ENCODE measurements at regions not wholly inside any gene's neighbourhood (a gene's known extent, or its start where the extent isn't known, plus 50 kb on each side); places are given as distances from the start of the nearest gene placed in this dataset.

DNA sequence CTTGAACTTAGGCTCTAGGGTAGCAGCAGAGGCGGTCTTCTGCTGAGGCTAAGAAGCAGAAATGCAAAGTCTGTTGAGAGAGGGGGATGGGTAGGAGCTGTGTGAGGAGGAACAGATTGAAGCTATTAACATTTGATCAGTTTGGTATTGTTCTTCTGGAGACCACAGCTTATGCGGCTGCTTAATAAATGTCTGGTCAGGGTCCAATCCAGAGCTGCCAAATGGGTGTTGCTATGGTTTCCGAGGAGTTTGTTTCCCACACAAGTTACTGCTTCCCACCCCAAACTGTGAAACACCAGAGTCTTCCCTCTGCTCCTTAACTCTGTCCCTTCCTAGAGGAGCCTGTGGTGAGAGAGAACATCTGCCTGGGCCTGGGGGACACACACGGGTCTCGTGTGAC, 142.2 kb upstream of the KLF4 start:
- intact Hi-C loops (cut with micrococcal nuclease) (loop anchor here (10.0 kb wide), 1 partner anchor 643 kb away; no protein-coding TSS in a partner anchor), dilution Hi-C loops (cut with MboI; ENCODE audit: extremely low pct_ligation_motif_present, low sequenced_read_pairs) (no loop called here)
- no peak overlapping the region for H3K4me2 ChIP-seq (ENCODE audit: insufficient read depth, low read length)
- CTCF ChIA-PET, result no interaction called here
- no peaks in the 10 kb centered on the region for H3K79me2 ChIP-seq (ENCODE audit: control insufficient read depth, insufficient read depth, low read length)
- FAIRE-seq (no peak), DNase-seq (ENCODE audit: low read depth, low spot score) (no peak)
- H3K27ac ChIP-seq (ENCODE audit: insufficient read depth, low read depth, low read length), result no peak overlapping the region
- no peaks in the 10 kb centered on the region for H3K4me1 ChIP-seq (ENCODE audit: control insufficient read depth, extremely low read depth, insufficient read depth, low read length)
- H3K4me3 ChIP-seq (replicated peaks in 1 of 3; ENCODE audit: insufficient read depth in 1 of 3, low read depth in 1 of 3, low read length in 3 of 3), result no peak overlapping the region
- H3K27me3 ChIP-seq (ENCODE audit: control insufficient read depth in 2 of 2, insufficient read depth in 2 of 2, low read length in 2 of 2), result peaks cover 0 to 1% of the 10 kb centered on the region in 2 experiments
- H4K20me1 ChIP-seq (replicated peaks; ENCODE audit: control insufficient read depth, extremely low read depth, insufficient read depth, low read length), result no peaks in the 10 kb centered on the region
- POLR2A ChIA-PET, result no interaction called here
- TF ChIP-seq, protein P1, sequence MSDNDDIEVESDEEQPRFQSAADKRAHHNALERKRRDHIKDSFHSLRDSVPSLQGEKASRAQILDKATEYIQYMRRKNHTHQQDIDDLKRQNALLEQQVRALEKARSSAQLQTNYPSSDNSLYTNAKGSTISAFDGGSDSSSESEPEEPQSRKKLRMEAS (IDR thresholded peaks at IDR 0.05; ENCODE audit: insufficient read depth, insufficient read length), result no peak
- TF ChIP-seq FOS (IDR thresholded peaks at IDR 0.05; ENCODE audit: borderline replicate concordance, insufficient read depth, low read length), result no peak
- no peak for TF ChIP-seq POLR2AphosphoS5 (IDR thresholded peaks at IDR 0.05; ENCODE audit: insufficient read depth, low read depth, low read length)
- TF ChIP-seq MYC (IDR thresholded peaks at IDR 0.05; ENCODE audit: low read depth, low read length), result no peak
- TF ChIP-seq, protein P2, sequence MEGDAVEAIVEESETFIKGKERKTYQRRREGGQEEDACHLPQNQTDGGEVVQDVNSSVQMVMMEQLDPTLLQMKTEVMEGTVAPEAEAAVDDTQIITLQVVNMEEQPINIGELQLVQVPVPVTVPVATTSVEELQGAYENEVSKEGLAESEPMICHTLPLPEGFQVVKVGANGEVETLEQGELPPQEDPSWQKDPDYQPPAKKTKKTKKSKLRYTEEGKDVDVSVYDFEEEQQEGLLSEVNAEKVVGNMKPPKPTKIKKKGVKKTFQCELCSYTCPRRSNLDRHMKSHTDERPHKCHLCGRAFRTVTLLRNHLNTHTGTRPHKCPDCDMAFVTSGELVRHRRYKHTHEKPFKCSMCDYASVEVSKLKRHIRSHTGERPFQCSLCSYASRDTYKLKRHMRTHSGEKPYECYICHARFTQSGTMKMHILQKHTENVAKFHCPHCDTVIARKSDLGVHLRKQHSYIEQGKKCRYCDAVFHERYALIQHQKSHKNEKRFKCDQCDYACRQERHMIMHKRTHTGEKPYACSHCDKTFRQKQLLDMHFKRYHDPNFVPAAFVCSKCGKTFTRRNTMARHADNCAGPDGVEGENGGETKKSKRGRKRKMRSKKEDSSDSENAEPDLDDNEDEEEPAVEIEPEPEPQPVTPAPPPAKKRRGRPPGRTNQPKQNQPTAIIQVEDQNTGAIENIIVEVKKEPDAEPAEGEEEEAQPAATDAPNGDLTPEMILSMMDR (IDR thresholded peaks at IDR 0.05; ENCODE audit: extremely low read depth in 1 of 2, insufficient read depth in 1 of 2, low read depth in 1 of 2, low read length in 2 of 2), result no peak
- TF ChIP-seq POLR2A (IDR thresholded peaks at IDR 0.05; ENCODE audit: low read depth, low read length), result no peak
- no peak for TF ChIP-seq GATA2 (IDR thresholded peaks at IDR 0.05; ENCODE audit: insufficient read depth, insufficient read length, low read depth, low read length)
- TF ChIP-seq EZH2 (IDR thresholded peaks at IDR 0.05; ENCODE audit: borderline replicate concordance, low read depth, low read length, severe bottlenecking), result no peak
- no peak for TF ChIP-seq JUN (IDR thresholded peaks at IDR 0.05; ENCODE audit: borderline replicate concordance, insufficient read depth, insufficient read length, low read depth)
- H3K9ac ChIP-seq (replicated peaks; ENCODE audit: extremely low read depth, insufficient read depth, low read length), result no peak overlapping the region
- no peaks in the 10 kb centered on the region for H3K9me3 ChIP-seq (replicated peaks; ENCODE audit: control insufficient read depth, insufficient read depth, low read length)
- H3K36me3 ChIP-seq (ENCODE audit: control insufficient read depth in 2 of 2, extremely low read depth in 1 of 2, insufficient read depth in 2 of 2, low read length in 2 of 2), result no peaks in the 10 kb centered on the region
- BruUV-seq (replicated peaks), result no TSS peak
- H3K9me1 ChIP-seq (replicated peaks; ENCODE audit: control insufficient read depth, extremely low read depth, insufficient read depth, low read length), result no peaks in the 10 kb centered on the region
- no peak overlapping the region for H2AFZ ChIP-seq (ENCODE audit: low read depth, low read length)

Data from endothelial cell of umbilical vein (primary cell).